OCI-LY1 (cell line): ENCODE measurements at regions not wholly inside any gene's neighbourhood (a gene's known extent, or its start where the extent isn't known, plus 50 kb on each side); places are given as distances from the start of the nearest gene placed in this dataset.

ENCODE experiments used
- EZH2 ChIP-seq: fragments of 200-600 bp; sonication (generic), shearing (Covaris generic); IDR thresholded peaks from 2 replicates; pipeline ENCODE4 v1.8.0; 2017; ENCODE audit warnings: borderline replicate concordance, mixed run types, mild to moderate bottlenecking, antibody characterized with exemption, low read length, moderate library complexity, mixed read lengths
- TF ChIP-seq, protein P1 (sequence below): fragments of 200-600 bp; sonication (generic), shearing (Covaris generic); IDR thresholded peaks from 2 replicates; pipeline ENCODE4 v1.5.1; 2017; ENCODE audit warnings: mild to moderate bottlenecking, antibody characterized with exemption, low read length, moderate library complexity, mixed read lengths

- TF ChIP-seq, protein P1, sequence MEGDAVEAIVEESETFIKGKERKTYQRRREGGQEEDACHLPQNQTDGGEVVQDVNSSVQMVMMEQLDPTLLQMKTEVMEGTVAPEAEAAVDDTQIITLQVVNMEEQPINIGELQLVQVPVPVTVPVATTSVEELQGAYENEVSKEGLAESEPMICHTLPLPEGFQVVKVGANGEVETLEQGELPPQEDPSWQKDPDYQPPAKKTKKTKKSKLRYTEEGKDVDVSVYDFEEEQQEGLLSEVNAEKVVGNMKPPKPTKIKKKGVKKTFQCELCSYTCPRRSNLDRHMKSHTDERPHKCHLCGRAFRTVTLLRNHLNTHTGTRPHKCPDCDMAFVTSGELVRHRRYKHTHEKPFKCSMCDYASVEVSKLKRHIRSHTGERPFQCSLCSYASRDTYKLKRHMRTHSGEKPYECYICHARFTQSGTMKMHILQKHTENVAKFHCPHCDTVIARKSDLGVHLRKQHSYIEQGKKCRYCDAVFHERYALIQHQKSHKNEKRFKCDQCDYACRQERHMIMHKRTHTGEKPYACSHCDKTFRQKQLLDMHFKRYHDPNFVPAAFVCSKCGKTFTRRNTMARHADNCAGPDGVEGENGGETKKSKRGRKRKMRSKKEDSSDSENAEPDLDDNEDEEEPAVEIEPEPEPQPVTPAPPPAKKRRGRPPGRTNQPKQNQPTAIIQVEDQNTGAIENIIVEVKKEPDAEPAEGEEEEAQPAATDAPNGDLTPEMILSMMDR: no peak
- no peak for TF ChIP-seq EZH2
Measured at GRCh38 chr4:179618966-179619365, 2176.7 kb upstream of the AGA start.
